NCI-H187 treated with DMSO at 0.1 percent for 48 hours (cell line): ENCODE measurements at regions not wholly inside any gene's neighbourhood (a gene's known extent, or its start where the extent isn't known, plus 50 kb on each side); places are given as distances from the start of the nearest gene placed in this dataset.
"Not testable (repeated sequence)": the region's sequence is repeated elsewhere in the genome, so short reads cannot be mapped to it uniquely, and the experiment has no call there.

Source experiments
- DNase-seq: peaks from one replicate; lab custom pipeline; 2025; lab: John Stamatoyannopoulos, UW

DNA sequence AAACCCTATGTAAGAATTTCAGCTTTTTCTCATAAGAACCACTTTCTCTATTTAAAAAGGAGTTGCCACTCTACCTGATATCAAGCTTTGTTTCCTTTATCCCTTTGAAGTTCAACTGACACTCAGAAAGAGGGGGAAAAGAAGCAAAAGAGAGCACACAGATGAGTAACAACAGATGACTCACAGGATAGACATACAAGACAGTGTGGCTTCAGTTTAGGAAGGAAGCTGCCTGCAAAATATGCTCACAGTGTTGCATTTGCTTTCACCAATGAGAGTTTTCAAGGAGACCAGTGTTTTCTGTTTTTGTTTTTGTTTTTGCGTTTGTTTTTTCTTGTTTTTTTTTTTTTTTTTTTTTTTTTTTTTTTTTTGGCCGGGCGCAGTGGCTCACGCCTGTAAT is 1181.6 kb downstream of the DNAJB9 start:
- DNase-seq: no peak

DNA sequence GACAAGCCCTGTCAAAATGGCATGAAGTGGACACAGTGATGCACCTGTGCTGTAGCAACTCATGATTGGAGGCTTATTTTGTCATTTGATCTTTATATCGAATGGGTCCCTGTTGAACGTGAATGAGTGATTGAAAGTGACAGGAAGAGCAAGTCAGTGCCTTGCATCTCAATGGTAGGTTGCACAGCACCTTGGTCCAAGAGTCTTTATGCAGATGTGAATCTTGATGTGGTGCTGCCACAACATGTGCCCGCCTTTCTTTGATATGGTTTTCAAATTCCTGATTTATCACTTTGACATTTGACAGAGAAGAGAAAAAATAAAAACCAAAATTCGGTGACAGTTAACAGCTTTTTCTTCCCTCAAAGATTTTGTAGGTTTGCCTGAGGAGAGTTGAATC is 1182.4 kb downstream of the DNAJB9 start:
- no peak for DNase-seq

DNA sequence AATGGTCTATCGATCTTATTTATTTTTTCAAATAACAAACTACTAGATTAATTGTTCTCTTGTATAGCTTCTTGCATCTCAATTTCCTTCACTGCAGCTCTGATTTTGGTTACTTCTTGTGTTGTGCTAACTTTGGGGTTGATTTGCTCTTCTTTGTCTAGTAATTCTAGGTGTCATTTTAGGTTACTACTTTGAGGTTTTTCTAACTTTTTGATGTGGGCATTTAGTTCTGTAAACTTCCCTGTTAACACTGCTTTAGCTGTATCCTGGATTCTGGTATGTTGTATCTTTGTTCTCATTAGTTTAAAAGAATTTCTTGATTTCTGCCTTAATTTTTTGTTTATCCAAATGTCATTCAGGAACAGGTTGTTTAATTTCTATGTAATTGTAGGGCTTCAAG is 1188.0 kb downstream of the DNAJB9 start:
- no peak for DNase-seq

DNA sequence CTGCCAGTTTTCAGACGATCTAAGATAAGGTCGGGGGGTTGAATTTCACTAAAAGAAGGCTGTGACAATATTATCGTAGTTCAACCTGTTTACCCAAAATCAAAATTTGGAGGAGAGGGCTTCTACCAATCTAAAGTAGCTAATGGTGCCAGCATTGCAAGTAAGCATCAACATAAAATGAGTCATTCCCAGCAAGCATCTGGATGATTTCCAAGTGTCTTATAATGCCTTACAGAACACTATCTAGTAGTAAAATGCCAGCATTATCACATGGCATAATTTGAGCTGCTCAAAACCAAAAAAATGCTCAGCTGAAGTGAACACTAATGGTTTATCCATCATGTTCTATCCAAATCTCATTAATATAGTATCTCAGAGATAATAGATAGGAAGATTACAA is 1193.9 kb downstream of the DNAJB9 start:
- DNase-seq: no peak

DNA sequence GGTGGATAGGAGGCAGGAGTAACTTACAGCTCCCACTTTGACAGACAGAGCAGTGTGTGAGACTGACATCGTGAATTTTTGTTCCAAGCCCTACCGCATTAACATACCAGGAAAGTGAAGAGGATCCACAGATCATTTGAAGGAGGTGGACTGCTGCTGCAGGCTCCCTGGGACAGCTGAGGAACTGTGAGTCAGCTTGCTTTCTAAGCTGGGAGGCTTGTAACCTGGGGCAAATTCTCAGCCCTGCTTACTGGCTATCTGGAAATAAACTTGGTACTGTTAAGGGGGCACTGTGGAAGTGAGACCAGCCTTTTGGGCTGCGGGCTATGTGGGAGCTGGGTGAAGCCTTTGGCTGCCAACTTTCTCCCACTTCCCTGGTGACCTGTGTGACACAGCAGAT is 1202.5 kb downstream of the DNAJB9 start:
- DNase-seq: no peak

DNA sequence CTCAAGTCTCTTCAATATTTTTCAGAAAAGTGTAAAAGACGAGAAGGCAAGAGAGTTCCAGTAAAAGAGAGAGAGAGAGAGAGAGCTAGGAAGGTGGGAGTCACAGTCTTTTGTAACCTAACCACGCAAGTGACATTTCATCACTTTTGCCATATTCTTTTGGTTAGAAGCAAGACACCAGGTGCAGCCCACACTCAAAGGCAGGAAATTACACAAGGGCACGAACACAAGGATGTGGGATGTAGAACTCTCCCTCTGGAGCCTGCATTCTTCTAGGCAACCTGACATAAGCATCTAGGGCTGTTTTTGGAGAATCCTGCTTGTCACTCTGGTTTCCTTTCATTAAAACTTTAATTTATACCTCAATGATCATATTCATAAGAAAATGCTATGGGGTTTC is 1213.1 kb downstream of the DNAJB9 start:
- no peak for DNase-seq

DNA sequence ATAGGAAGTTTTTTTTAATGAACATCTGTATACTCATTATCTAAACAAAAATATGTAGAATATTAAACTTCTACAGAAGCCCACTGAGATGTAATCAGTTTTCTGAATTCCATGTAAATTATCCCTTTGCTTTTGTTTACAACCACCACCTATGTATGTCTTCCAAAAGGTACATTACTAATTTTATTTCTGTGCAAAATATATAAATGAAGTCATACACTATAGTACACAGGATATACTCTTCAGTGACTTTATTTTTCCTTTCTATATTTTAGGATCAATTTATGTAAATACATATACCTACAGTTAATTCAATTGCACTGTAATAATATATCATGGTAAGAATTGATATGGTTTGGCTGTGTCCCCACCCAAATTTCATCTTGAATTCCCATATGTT is 1236.9 kb downstream of the DNAJB9 start:
- no peak for DNase-seq

DNA sequence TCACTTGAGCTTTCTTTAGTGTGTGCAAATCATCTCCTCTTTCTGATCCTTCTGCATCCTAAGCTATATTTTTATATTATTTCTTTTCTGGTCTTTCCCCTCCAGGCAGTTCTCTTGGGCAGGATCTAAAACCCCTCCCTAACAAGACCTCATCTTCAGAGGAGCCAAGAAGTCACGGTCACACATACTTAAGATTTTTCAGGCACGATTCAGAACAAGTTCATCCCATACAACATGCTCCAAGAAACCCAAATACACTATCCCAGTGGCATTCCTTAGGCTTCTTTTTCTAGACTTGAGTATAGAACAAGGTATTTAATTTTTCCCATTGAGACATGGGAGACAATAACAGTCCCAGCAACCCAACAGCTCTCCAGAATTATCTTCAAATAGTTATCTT is 1251.5 kb downstream of the DNAJB9 start:
- no peak for DNase-seq

DNA sequence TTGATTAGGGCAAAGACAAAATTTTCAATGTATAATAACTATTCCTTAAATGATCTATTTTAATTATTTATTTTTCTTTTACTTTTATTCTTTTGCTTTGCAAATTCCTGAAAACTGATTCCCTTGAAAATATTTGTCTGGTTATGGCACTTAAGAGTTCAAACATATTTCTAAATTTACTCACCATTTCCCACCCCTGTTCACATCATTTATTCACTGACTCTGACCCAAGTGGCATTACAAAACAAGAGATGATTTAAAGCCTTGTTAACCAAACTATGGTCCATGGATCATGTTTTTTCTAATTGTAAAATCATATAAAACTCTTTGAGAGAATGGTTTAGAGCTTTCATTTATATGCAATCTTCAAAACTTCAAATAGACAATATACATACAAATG is 1256.1 kb upstream of the LRRN3 start:
- no peak for DNase-seq

DNA sequence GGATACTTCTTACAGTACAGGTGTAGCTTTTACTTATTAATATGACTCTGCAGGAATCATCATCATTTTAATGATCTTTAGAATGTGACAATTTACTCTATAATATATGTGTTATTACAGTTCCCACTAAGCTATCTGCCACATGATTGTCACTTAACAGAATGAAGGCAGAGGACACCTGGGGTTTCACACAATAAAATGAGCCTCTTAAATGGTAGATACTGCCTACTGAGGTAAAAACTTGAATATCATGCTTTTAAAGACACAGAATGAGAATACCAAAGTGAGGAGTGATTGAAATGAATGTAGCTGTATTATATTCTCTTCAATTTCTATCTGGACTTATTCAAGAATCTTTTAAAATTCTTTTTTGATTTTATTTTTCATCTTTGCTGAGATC is 1255.3 kb upstream of the LRRN3 start:
- DNase-seq: no peak

DNA sequence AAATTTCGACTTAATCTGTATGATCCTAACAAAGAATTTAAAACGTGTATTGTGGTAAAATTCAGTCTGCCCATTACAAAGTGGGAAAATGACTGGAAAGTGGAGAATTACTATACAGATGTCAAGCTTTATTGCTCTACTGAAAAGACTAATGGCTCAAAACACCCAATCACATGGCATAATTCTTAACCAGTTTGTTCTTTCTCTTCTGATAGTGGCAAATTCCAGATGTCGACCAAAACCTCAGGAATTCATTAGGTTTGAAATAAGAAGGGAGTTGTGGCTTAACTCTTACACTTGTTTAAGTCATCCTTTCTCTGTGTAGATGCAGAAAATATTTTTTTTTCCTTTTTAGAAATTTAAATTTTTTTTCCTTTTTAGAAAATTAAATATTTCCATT is 1254.9 kb upstream of the LRRN3 start:
- no peak for DNase-seq

DNA sequence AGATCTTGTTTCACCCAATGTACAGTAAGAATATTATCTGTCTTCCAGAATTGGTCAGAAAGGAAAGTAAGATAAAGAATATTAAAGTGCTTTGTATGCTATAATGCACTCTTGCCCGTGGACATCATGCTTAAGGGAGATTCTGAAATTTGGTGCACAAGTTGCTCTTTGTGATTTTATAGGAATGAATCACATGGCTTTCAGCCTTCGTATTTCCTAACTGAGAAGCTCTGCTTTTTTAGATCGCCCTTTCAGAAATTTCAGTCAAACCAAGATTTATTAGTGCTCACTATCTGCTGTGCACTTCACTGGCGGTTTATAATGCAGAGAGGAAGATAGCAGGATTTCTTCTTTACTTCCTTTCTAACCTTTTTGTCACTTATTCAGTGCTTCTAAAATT is 1248.5 kb upstream of the LRRN3 start:
- DNase-seq: no peak

DNA sequence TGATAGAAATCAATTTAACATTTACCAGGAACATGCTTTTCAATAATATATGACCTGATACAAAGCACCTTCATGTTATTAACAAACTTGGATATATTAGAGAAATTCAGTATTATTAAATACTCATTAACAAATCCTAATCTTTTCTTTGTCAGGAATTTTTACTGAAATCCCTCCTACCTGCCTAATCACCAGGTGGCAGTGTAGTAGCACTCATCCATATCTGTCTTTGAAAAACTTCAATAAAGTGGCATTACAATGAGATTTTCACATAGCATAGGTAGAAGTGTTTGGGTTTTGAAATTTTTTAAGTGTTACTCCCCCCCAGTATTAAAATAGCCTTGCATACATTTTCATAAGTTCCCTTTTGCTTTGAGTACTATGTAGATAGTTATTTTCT is 1246.6 kb upstream of the LRRN3 start:
- DNase-seq: no peak

DNA sequence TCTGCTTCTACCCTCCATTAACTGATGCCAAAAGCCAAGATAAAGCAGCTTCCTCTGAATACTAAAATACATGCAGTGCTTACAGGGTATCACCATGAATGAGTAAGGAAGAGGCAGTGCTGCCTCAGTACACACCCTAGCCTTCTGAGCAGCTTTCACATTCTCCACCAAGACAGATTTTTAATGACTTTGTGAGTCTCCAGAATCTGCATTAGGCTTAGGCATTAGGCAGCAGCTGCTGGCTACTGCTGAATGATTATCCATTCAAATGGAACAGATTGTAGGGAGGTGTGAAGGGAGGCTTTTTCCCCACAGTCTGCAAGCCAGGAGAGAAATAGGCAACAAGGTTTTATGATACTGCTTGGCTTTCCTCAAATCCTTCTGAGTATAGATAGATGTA is 1226.7 kb upstream of the LRRN3 start:
- DNase-seq: no peak

DNA sequence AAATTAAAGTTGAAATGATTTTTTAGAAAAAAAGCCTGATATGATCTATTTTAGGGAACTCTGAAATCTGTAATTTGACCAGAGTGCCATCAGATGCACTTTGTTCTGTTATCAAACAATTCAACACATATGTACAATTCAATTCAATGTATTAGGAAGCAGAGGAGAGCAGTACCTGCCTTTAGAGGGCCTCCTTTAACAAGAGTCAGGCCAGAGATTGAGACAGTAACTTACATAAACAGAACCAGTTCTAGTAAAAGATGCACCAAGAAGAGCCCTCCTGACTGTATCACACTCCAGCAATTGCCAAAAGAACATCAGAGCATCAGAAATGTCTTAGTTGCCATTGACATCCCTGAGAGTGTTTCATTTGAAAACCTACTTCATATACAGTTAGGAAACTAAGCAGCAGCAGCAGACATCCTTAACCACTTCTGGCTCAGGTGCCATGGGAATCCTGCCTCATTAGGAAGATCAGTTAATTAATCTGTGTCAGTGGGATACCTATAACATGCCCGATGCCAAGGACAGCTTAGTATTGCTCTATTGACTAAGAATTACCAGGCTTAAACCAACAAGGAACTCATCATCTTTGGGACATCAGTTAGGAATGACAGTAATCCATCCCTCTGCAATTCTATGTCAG is 1222.6 kb upstream of the LRRN3 start:
- DNase-seq: no peak

DNA sequence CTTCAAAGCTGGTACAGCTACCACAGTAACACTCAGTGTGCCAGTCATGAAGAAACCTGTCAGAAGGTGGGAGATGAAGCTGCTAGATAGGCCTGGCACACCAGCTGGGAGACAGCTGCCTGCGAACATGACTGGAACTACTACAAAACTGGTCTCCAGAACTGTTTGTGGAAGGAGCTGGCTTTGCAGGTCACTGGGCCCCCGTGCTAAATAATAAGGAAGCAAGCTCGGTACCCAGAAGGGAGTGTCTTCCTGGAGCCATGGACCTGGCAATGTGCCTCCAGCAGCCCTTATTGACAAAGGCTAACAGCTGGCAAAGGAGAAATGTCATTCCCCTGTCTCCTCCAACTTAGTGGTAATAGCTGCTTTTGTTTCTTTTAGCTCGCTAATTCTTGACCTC is 1217.6 kb upstream of the LRRN3 start:
- no peak for DNase-seq

DNA sequence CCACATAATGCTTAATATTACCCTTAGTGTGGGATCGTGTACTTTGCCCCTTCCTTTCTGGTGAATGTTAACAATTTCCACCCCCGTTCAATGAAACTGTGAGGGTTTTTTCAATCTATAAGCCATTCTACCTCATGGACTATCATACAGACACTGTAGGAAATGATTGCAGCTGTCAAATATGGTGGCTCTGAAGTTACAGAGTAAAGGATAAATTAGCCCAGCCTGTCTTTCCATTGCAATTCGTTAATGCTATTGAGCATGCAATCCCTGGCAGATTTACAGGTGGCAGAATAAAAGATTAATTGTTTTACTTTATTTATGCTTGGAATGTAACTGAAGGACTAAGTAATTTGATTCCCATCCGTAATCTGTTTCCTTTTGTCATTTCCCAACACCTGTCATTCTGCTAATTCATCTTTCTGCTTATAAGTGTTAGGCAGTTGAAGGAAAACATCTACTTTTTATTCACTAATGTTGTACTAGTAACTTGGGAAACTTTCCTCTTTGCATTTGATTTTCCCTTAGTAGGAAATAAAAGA is 1211.6 kb upstream of the LRRN3 start:
- peak; percentile 60 for DNase-seq

DNA sequence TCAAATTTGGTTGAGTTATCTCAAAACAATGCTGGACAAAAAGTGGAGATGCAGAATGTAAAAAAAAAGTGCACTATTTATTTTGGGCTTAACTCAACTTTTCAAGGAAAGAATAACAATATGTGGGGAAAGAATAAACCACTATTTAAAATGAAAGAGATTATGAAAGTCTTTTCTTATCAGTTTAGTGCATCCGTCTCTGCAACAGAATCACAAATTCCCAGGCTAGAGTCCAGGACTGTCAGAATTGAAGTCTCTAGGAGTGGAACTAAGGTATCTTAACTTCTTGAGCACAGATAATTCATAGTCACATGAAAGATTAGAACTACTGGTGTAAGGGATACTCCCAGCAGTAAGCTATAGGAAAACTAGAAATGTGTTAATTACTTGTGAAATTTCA is 1200.3 kb upstream of the LRRN3 start:
- no peak for DNase-seq

DNA sequence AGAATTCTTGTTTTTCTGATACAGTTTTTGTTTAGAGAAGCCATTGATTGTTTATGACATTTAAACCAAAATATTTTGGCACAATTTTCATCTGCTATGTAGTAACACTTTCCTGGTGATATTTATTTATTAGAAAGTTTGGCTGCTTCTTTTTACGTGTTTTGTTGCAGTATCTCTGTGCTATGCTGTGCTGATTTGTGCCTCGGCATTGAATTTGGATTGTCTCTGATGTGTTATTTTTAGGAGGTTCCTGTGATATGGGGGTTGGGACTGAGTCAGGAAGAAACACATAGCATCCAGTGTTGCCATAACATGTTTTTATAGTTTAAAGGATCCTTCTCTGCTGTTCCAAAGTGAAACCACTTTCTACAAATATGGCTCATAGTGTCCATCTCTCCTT is 1197.7 kb upstream of the LRRN3 start:
- DNase-seq: no peak

DNA sequence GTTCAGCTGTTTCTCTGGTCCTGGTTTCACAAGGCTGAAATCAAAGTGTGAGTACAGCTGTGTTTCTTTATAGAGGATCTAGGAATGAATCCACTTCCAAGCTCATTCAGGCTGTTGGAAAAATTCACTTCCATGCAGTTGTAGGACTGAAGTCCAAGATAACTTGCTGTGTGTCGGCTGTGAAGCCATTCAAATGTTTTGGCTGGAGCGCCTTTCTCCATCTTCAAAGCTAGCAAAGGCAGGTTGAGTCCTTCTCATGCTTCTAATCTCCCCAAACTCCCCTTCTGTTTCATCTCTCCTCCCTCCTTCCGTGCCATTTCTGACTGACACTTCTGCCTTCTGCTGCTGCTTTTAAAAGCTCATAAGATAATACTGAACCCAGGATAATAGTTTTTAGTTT is 1195.4 kb upstream of the LRRN3 start:
- no peak for DNase-seq

DNA sequence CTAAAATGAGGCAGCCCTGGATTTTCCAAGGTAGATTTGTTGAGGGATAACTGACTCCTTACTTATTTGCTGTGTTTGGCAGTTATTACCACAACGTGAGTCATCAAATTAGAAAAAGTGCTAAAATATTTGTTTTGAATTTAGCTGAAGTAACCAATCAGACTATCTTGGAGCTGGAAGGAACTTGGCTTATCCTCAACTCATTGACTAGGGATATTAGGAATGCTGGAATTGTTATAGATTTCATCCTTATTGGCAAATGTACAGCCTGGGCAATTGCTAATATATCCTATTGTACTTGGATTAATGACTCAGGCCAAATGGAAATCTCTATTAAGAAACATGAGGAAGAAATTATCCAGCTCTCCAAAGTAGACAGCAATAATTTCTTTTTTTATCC is 1189.0 kb upstream of the LRRN3 start:
- DNase-seq: no peak

DNA sequence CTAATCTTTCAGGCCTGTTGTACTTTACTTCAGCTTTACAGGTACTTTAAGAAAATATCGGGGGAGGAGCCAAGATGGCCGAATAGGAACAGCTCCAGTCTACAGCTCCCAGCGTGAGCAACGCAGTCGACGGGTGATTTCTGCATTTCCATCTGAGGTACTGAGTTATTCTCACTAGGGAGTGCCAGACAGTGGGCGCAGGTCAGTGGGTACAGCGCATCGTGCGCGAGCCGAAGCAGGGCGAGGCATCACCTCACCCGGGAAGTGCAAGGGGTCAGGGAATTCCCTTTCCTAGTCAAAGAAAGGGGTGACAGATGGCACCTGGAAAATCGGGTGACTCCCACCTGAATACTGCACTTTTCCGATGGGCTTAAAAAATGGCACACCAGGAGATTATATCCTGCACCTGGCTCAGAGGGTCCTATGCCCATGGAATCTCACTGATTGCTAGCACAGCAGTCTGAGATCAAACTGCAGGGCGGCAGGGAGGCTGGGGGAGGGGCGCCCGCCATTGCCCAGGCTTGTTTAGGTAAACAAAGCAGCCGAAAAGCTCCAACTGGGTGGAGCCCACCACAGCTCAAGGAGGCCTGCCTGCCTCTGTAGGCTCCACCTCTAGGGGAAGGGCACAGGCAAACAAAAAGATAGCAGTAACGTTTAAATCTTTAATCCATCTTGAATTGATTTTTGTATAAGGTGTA is 1185.4 kb upstream of the LRRN3 start:
- DNase-seq: not testable (repeated sequence)

DNA sequence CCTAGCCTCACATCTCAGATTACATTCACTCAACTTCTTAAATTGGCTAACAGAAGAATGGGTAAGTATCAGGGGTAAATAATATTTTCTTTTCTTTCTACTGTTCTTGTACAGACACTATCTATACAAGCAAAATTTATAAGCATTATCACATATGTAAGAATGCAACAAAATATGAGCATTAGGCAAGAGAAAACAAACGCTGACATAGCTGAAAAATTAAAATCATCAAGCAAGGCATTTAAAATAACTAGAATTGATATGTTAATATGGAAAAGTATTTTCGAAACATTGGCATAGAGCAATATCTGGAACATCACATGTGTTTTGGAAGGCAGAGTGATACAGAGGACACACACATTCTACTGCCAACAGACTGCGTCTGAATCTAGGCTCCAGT is 1175.3 kb upstream of the LRRN3 start:
- no peak for DNase-seq

DNA sequence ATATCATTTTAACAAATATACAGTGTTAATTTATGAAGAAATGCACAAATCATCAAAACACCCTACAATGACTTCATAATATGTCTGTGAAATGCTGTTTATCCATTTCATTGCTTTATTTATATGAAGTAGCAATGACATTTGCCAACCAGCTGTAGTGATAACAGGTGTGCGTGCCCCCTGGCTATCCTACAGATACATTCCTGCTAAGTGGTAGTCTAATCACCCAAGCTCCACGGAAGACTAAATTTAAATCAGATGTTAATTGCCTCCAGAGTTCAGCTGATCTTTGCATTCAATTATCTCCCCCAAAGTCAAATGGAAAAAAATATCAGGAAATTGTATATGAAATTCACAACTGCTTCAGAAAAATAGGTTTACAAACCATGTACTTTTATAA is 1164.2 kb upstream of the LRRN3 start:
- DNase-seq: no peak
